IMR-90 (cell line): ENCODE measurements at regions not wholly inside any gene's neighbourhood (a gene's known extent, or its start where the extent isn't known, plus 50 kb on each side); places are given as distances from the start of the nearest gene placed in this dataset.

Experiments used
- ATAC-seq: fragments of 200-7000 bp; cut with Tn5 transposase; 2 replicates; pipeline ENCODE4 v1.9.1; 2020; ENCODE audit warnings: low read depth, mild to moderate bottlenecking, moderate library complexity
- BruUV-seq: library from RNA; stranded (reverse); fragments of 400-500 nt; replicated peaks from 2 replicates; lab custom pipeline; 2021; lab: Mats Ljungman, UMichigan
- CTCF ChIA-PET: fragments of 300-600 bp; formaldehyde crosslinking; extraction: SDS; loops from one replicate; lab custom pipeline; 2021; ENCODE audit warnings: antibody characterized with exemption; lab: Yijun Ruan, JAX
- POLR2A ChIA-PET: fragments of 300-600 bp; sonication (Branson Sonifier 250); formaldehyde crosslinking; loops from one replicate; lab custom pipeline; 2022; ENCODE audit warnings: antibody characterized with exemption; ENCODE audit not compliant: unreplicated experiment; lab: Charles Lee
- DNase-seq: peaks from one replicate; pipeline ENCODE4 v3.0.0; 2013
- H2AFZ ChIP-seq: replicated peaks from 2 replicates; pipeline ENCODE3; 2013; ENCODE audit warnings: low read length, mild to moderate bottlenecking; ENCODE audit not compliant: poor library complexity
- H2AK5ac ChIP-seq: 2 replicates; pipeline ENCODE4 v1.6.1; 2013; ENCODE audit warnings: low read depth, low read length, inconsistent platforms
- H2AK9ac ChIP-seq: replicated peaks from 2 replicates; pipeline ENCODE3; 2013; ENCODE audit warnings: mild to moderate bottlenecking, low read depth, low read length, moderate library complexity; ENCODE audit not compliant: poor library complexity
- H2BK120ac ChIP-seq: 2 replicates; pipeline ENCODE4 v1.6.1; 2013; ENCODE audit warnings: low read depth, low read length, inconsistent platforms
- H2BK15ac ChIP-seq: 3 replicates; pipeline ENCODE4 v1.6.1; 2013; ENCODE audit warnings: low read depth, low read length, inconsistent platforms
- H2BK20ac ChIP-seq: 2 replicates; pipeline ENCODE4 v1.6.1; 2013; ENCODE audit warnings: low read depth, mild to moderate bottlenecking, inconsistent platforms, low read length, moderate library complexity
- H2BK5ac ChIP-seq: 2 replicates; pipeline ENCODE4 v1.6.1; 2013; ENCODE audit warnings: mild to moderate bottlenecking, low read depth, low read length, inconsistent platforms; ENCODE audit not compliant: poor library complexity, severe bottlenecking
- H3K14ac ChIP-seq: replicated peaks from 2 replicates; pipeline ENCODE4 v1.6.1; 2013; ENCODE audit warnings: low read depth, low read length, inconsistent platforms
- H3K18ac ChIP-seq: 2 replicates; pipeline ENCODE4 v1.6.1; 2013; ENCODE audit warnings: low read depth, low read length, control low read depth
- H3K23ac ChIP-seq: 2 replicates; pipeline ENCODE4 v1.6.1; 2013; ENCODE audit warnings: low read depth, low read length, inconsistent platforms
- H3K27ac ChIP-seq: 2 replicates; pipeline ENCODE4 v1.5.1; 2013; ENCODE audit warnings: mild to moderate bottlenecking, control low read depth, low read length; ENCODE audit not compliant: insufficient read depth
- H3K27me3 ChIP-seq: 2 replicates; pipeline ENCODE4 v1.6.1; 2013; ENCODE audit warnings: low read length; ENCODE audit not compliant: control insufficient read depth, insufficient read depth
- H3K36me3 ChIP-seq: 2 replicates; pipeline ENCODE4 v1.6.1; 2013; ENCODE audit warnings: low read length, mixed read lengths; ENCODE audit not compliant: control insufficient read depth, insufficient read depth
- H3K4ac ChIP-seq: 2 replicates; pipeline ENCODE4 v1.6.1; 2013; ENCODE audit warnings: low read depth, low read length, inconsistent platforms
- H3K4me1 ChIP-seq: 2 replicates; pipeline ENCODE4 v1.6.1; 2013; ENCODE audit warnings: low read length, mixed read lengths; ENCODE audit not compliant: control insufficient read depth, insufficient read depth
- H3K4me2 ChIP-seq: 2 replicates; pipeline ENCODE4 v1.6.1; 2013; ENCODE audit warnings: low read depth, mild to moderate bottlenecking, control low read depth, low read length, moderate library complexity
- H3K4me3 ChIP-seq: 2 replicates; pipeline ENCODE4 v1.5.1; 2013; ENCODE audit warnings: low read depth, mild to moderate bottlenecking, control low read depth, low read length, moderate library complexity; ENCODE audit not compliant: insufficient read depth
- H3K56ac ChIP-seq: 2 replicates; pipeline ENCODE4 v1.6.1; 2013; ENCODE audit warnings: low read length, inconsistent platforms; ENCODE audit not compliant: insufficient read depth; ENCODE audit errors: extremely low read depth
- H3K79me1 ChIP-seq, 2 experiments: 2 replicates each; pipeline ENCODE4 v1.6.1; 2013; ENCODE audit warnings: low read length in 2 of 2, inconsistent platforms in 1 of 2, low read depth in 1 of 2
- H3K9ac ChIP-seq: 2 replicates; pipeline ENCODE4 v1.6.1; 2013; ENCODE audit warnings: low read depth, low read length, control low read depth
- H3K9me1 ChIP-seq: 2 replicates; pipeline ENCODE4 v1.6.1; 2013; ENCODE audit warnings: low read length, inconsistent platforms; ENCODE audit not compliant: insufficient read depth
- H3K9me3 ChIP-seq: 2 replicates; pipeline ENCODE4 v1.6.1; 2013; ENCODE audit warnings: low read length; ENCODE audit not compliant: control insufficient read depth, insufficient read depth
- H4K20me1 ChIP-seq: 2 replicates; pipeline ENCODE4 v1.6.1; 2013; ENCODE audit warnings: low read length, inconsistent platforms; ENCODE audit not compliant: insufficient read depth
- H4K5ac ChIP-seq: 2 replicates; pipeline ENCODE4 v1.6.1; 2013; ENCODE audit warnings: mild to moderate bottlenecking, low read depth, low read length, control low read depth
- H4K8ac ChIP-seq, 2 experiments: 2 replicates each; pipeline ENCODE4 v1.6.1; 2013; ENCODE audit warnings: low read depth in 2 of 2, low read length in 2 of 2, control low read depth in 1 of 2, inconsistent platforms in 1 of 2
- H4K91ac ChIP-seq: 2 replicates; pipeline ENCODE4 v1.6.1; 2013; ENCODE audit warnings: low read depth, low read length, inconsistent platforms; ENCODE audit not compliant: insufficient read depth
- BHLHE40 ChIP-seq: fragments of 150-350 bp; IDR thresholded peaks from 2 replicates; pipeline ENCODE4 v1.6.1; 2016; ENCODE audit warnings: mild to moderate bottlenecking, low read depth, low read length
- CEBPB ChIP-seq: IDR thresholded peaks from 2 replicates; pipeline ENCODE4 v1.6.1; 2012; ENCODE audit warnings: low read depth, low read length, improper control_type of control experiment
- CHD1 ChIP-seq: IDR thresholded peaks from 2 replicates; pipeline ENCODE4 v1.6.1; 2012; ENCODE audit warnings: low read depth, low read length, improper control_type of control experiment
- FOS ChIP-seq: fragments of 150-350 bp; IDR thresholded peaks from 2 replicates; pipeline ENCODE4 v1.6.1; 2016; ENCODE audit warnings: low read depth, low read length
- MAFK ChIP-seq: IDR thresholded peaks from 2 replicates; pipeline ENCODE4 v1.6.1; 2012; ENCODE audit warnings: low read depth, low read length, improper control_type of control experiment
- MAZ ChIP-seq: IDR thresholded peaks from 2 replicates; pipeline ENCODE4 v1.6.1; 2012; ENCODE audit warnings: low read depth, mild to moderate bottlenecking, low read length, improper control_type of control experiment, moderate library complexity, borderline replicate concordance
- MXI1 ChIP-seq: IDR thresholded peaks from 2 replicates; pipeline ENCODE4 v1.6.1; 2012; ENCODE audit warnings: low read depth, mild to moderate bottlenecking, low read length, moderate library complexity, borderline replicate concordance
- NFE2L2 ChIP-seq: fragments of 150-350 bp; IDR thresholded peaks from 2 replicates; pipeline ENCODE4 v1.6.1; 2016; ENCODE audit warnings: low read depth, mild to moderate bottlenecking, low read length
- POLR2A ChIP-seq: IDR thresholded peaks from 2 replicates; pipeline ENCODE4 v1.6.1; 2012; ENCODE audit warnings: mild to moderate bottlenecking, low read depth, low read length
- RAD21 ChIP-seq: IDR thresholded peaks from 2 replicates; pipeline ENCODE4 v1.6.1; 2012; ENCODE audit warnings: low read length, improper control_type of control experiment
- RCOR1 ChIP-seq: IDR thresholded peaks from 2 replicates; pipeline ENCODE4 v1.6.1; 2012; ENCODE audit warnings: mild to moderate bottlenecking, low read length, improper control_type of control experiment; ENCODE audit not compliant: insufficient replicate concordance
- RFX5 ChIP-seq: IDR thresholded peaks from 2 replicates; pipeline ENCODE4 v1.8.0; 2012; ENCODE audit warnings: low read depth, mild to moderate bottlenecking, low read length, moderate library complexity
- SMC3 ChIP-seq: fragments of 150-350 bp; IDR thresholded peaks from 2 replicates; pipeline ENCODE4 v1.6.1; 2016; ENCODE audit warnings: low read depth, mild to moderate bottlenecking, antibody characterized with exemption, low read length, moderate library complexity
- WGBS, 2 experiments: methylation state at CpG; one replicate each; pipeline versions ENCODE4 v1.1.5 to v1.1.7; 2013; ENCODE audit warnings: missing lambda C conversion rate in 2 of 2; ENCODE audit not compliant: insufficient read length in 1 of 2; ENCODE audit errors: extremely low coverage in 2 of 2; 5-methylcytosine and 5-hydroxymethylcytosine counted together
- dilution Hi-C: fragments of 300-500 bp; cut with HindIII; formaldehyde crosslinking; loops from one replicate; pipeline ENCODE4 v1.14.3; 2018; ENCODE audit warnings: low sequenced_read_pairs; ENCODE audit not compliant: unreplicated experiment
- in situ Hi-C: fragments of 300-500 bp; cut with MboI; formaldehyde crosslinking; loops from 3 replicates; pipeline ENCODE4 v1.14.3; 2019; ENCODE audit warnings: low sequenced_read_pairs, inconsistent platforms, mixed read lengths
- intact Hi-C: fragments of 100-400 bp; cut with micrococcal nuclease; formaldehyde crosslinking; loops from 2 replicates; pipeline ENCODE4 v1.10.0; 2022
- TF ChIP-seq, protein P1 (sequence below): conservative IDR thresholded peaks from 2 replicates; pipeline ENCODE4 v1.5.1; 2012; ENCODE audit warnings: mild to moderate bottlenecking, low read depth, low read length, improper control_type of control experiment
- TF ChIP-seq, protein P2 (sequence below): fragments of 150-350 bp; IDR thresholded peaks from 2 replicates; pipeline ENCODE4 v1.6.1; 2017; ENCODE audit warnings: mild to moderate bottlenecking, antibody characterized with exemption, low read length, low read depth
- TF ChIP-seq, protein P3 (sequence below): fragments of 150-350 bp; IDR thresholded peaks from 2 replicates; pipeline ENCODE4 v1.6.1; 2016; ENCODE audit warnings: low read depth, mild to moderate bottlenecking, low read length, moderate library complexity, borderline replicate concordance

GRCh38 chr12:81809829-81810595 lies 50.9 kb upstream of the PPFIA2 start:
- H3K9me1 ChIP-seq: no peaks in the 10 kb centered on the region
- H3K4me2 ChIP-seq: no peak overlapping the region
- H4K5ac ChIP-seq: no peak overlapping the region
- in situ Hi-C loops: no loop called here
- no peaks in the 10 kb centered on the region for H3K36me3 ChIP-seq
- no peak overlapping the region for H2BK120ac ChIP-seq
- BruUV-seq: no TSS peak
- no peak for TF ChIP-seq RCOR1
- TF ChIP-seq SMC3: no peak
- no peak for TF ChIP-seq RFX5
- no peak for TF ChIP-seq BHLHE40
- TF ChIP-seq NFE2L2: no peak
- TF ChIP-seq, protein P1, sequence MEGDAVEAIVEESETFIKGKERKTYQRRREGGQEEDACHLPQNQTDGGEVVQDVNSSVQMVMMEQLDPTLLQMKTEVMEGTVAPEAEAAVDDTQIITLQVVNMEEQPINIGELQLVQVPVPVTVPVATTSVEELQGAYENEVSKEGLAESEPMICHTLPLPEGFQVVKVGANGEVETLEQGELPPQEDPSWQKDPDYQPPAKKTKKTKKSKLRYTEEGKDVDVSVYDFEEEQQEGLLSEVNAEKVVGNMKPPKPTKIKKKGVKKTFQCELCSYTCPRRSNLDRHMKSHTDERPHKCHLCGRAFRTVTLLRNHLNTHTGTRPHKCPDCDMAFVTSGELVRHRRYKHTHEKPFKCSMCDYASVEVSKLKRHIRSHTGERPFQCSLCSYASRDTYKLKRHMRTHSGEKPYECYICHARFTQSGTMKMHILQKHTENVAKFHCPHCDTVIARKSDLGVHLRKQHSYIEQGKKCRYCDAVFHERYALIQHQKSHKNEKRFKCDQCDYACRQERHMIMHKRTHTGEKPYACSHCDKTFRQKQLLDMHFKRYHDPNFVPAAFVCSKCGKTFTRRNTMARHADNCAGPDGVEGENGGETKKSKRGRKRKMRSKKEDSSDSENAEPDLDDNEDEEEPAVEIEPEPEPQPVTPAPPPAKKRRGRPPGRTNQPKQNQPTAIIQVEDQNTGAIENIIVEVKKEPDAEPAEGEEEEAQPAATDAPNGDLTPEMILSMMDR: no peak
- TF ChIP-seq MAZ: no peak
- TF ChIP-seq RAD21: no peak
- TF ChIP-seq FOS: no peak
- no peak for TF ChIP-seq MAFK
- TF ChIP-seq CHD1: no peak
- TF ChIP-seq CEBPB: no peak
- TF ChIP-seq MXI1: no peak
- TF ChIP-seq, protein P2, sequence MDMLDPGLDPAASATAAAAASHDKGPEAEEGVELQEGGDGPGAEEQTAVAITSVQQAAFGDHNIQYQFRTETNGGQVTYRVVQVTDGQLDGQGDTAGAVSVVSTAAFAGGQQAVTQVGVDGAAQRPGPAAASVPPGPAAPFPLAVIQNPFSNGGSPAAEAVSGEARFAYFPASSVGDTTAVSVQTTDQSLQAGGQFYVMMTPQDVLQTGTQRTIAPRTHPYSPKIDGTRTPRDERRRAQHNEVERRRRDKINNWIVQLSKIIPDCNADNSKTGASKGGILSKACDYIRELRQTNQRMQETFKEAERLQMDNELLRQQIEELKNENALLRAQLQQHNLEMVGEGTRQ: no peak
- TF ChIP-seq POLR2A: no peak
- TF ChIP-seq, protein P3, sequence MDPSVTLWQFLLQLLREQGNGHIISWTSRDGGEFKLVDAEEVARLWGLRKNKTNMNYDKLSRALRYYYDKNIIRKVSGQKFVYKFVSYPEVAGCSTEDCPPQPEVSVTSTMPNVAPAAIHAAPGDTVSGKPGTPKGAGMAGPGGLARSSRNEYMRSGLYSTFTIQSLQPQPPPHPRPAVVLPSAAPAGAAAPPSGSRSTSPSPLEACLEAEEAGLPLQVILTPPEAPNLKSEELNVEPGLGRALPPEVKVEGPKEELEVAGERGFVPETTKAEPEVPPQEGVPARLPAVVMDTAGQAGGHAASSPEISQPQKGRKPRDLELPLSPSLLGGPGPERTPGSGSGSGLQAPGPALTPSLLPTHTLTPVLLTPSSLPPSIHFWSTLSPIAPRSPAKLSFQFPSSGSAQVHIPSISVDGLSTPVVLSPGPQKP: no peak
- DNase-seq (no peak), ATAC-seq (no peak)
- no peak overlapping the region for H2AK9ac ChIP-seq
- H3K27ac ChIP-seq: no peak overlapping the region
- dilution Hi-C loops: no loop called here
- H3K79me1 ChIP-seq: no peaks in the 10 kb centered on the region
- H3K4me1 ChIP-seq: no peaks in the 10 kb centered on the region
- no peak overlapping the region for H2AK5ac ChIP-seq
- no peak overlapping the region for H3K14ac ChIP-seq
- no peak overlapping the region for H3K4ac ChIP-seq
- H3K4me3 ChIP-seq: no peak overlapping the region
- ChIA-PET POLR2A (no interaction called here), CTCF (no interaction called here)
- H3K18ac ChIP-seq: no peak overlapping the region
- no peak overlapping the region for H2BK20ac ChIP-seq
- 40% methylated on average over 1 of the region's 4 CpGs; no CpG with 5 or more reads in 1 of the 2 experiments for WGBS, 2 experiments
- H4K8ac ChIP-seq: no peak overlapping the region
- peaks cover 16% of the 10 kb centered on the region for H3K9me3 ChIP-seq
- no peak overlapping the region for H3K56ac ChIP-seq
- no peaks in the 10 kb centered on the region for H3K27me3 ChIP-seq
- H2AFZ ChIP-seq: no peak overlapping the region
- no peak overlapping the region for H3K23ac ChIP-seq
- no peaks in the 10 kb centered on the region for H4K20me1 ChIP-seq
- intact Hi-C loops: no loop called here
- no peak overlapping the region for H4K91ac ChIP-seq
- no peak overlapping the region for H2BK15ac ChIP-seq
- H3K9ac ChIP-seq: no peak overlapping the region
- H2BK5ac ChIP-seq: no peak overlapping the region
